Activated CD8-positive, alpha-beta memory T cell treated with anti-CD3 and anti-CD28 coated beads for 48 hours (primary cell): ENCODE measurements at regions not wholly inside any gene's neighbourhood (a gene's known extent, or its start where the extent isn't known, plus 50 kb on each side); places are given as distances from the start of the nearest gene placed in this dataset.

ENCODE experiments used
- DNase-seq, 3 experiments: peaks; one replicate each; pipeline ENCODE4 v3.0.0-alpha.2; 2020; ENCODE audit warnings: low read depth in 2 of 3, low spot score in 2 of 3

- DNase-seq: no peak
Measured at GRCh38 chr9:16193066-16193465, 640.2 kb downstream of the CCDC171 start.

GRCh38 chr9:16196206-16196605 is 643.4 kb downstream of the CCDC171 start:
- no peak for DNase-seq

- DNase-seq: no peak
Measured at GRCh38 chr9:16197578-16198370, 644.9 kb downstream of the CCDC171 start.

- no peak for DNase-seq
Measured at GRCh38 chr9:16198996-16199395, 646.2 kb downstream of the CCDC171 start.

GRCh38 chr9:16202221-16202620 is 649.4 kb downstream of the CCDC171 start:
- no peak for DNase-seq

GRCh38 chr9:16202914-16203728 is 650.3 kb downstream of the CCDC171 start:
- DNase-seq: no peak

- DNase-seq: no peak
Measured at GRCh38 chr9:16203729-16204573, 651.1 kb downstream of the CCDC171 start.

- DNase-seq: no peak
Measured at GRCh38 chr9:16205455-16205854, 652.6 kb downstream of the CCDC171 start.

- DNase-seq: no peak
Measured at GRCh38 chr9:16206518-16206917, 653.7 kb downstream of the CCDC171 start.

- peak in 1 of 3 experiments; percentile 13 for DNase-seq
Measured at GRCh38 chr9:16207161-16207560, 654.3 kb downstream of the CCDC171 start.

- DNase-seq: no peak
Measured at GRCh38 chr9:16210440-16210839, 657.6 kb downstream of the CCDC171 start.

- DNase-seq: no peak
Measured at GRCh38 chr9:16211946-16212345, 658.5 kb downstream of the BNC2 start.

- no peak for DNase-seq
Measured at GRCh38 chr9:16213781-16214515, 656.5 kb downstream of the BNC2 start.

- DNase-seq: no peak
Measured at GRCh38 chr9:16214677-16215352, 655.7 kb downstream of the BNC2 start.

- DNase-seq: no peak
Measured at GRCh38 chr9:16215353-16215680, 655.2 kb downstream of the BNC2 start.

- DNase-seq: no peak
Measured at GRCh38 chr9:16217943-16218701, 652.3 kb downstream of the BNC2 start.

- no peak for DNase-seq
Measured at GRCh38 chr9:16221366-16221765, 649.1 kb downstream of the BNC2 start.

GRCh38 chr9:16221822-16222547 is 648.5 kb downstream of the BNC2 start:
- DNase-seq: no peak
